Amniotic stem cell (primary cell): ENCODE measurements at regions not wholly inside any gene's neighbourhood (a gene's known extent, or its start where the extent isn't known, plus 50 kb on each side); places are given as distances from the start of the nearest gene placed in this dataset.

Experiments
- DNase-seq: peaks from one replicate; lab custom pipeline; 2025; lab: John Stamatoyannopoulos, UW

DNA sequence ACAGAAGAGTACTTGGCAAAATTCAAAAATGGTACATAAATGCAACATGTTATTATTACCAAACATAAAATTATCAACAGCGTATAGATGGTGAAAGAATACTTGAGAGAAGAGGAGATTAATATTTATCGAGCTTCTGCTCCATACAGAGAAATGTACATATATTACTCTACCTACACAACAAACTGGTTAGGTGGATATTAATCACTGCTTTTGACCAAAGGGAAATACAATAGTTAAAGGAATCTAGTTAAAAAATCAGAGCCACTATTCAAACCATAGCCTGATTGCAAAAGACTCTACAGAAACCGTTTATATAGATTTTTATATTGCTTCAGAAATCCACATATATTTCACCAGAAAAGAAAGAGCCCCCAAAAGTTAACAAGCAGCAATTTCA, 379.3 kb upstream of the PRMT6 start:
- no peak for DNase-seq

DNA sequence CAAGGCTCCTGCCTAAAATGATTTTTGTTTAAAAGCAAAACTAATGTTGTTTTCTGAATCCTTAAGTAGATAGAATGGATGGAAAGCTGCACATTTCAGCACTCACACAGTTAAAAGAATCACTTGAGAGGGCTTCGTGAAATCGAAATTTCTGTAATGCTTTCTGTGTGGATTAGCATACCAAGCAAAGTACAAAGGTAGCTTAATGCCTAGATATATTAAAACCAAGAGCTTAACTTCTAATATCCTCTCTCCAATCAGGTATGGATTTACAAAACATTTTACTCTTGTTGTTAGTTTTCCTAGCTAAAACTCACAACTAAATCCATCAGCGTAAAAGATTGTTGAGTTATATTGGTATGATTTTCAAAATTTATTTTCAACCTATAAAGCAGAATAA, 378.8 kb upstream of the PRMT6 start:
- DNase-seq, result no peak

GRCh38 chr1:106678279-106679050, 378.0 kb upstream of the PRMT6 start:
- no peak for DNase-seq

DNA sequence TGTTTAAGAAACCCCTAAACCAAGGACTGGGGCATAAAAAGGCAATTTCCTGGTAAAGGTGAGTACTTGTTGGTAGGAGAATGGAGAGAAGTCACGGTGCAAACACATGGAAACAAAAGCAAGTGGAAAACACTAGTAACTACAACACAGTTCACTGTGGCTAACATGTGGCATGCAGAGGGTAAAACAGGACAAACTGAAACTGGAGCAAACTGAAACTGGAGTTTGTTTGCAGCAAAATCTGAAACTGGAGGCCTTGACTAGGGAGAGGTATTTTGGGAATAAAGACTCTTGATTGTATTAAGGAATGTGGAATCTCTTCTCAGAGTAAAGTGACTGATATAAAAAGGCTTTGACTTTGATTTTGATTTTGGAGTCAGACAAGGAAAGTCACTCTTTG, 376.3 kb upstream of the PRMT6 start:
- DNase-seq, result no peak

DNA sequence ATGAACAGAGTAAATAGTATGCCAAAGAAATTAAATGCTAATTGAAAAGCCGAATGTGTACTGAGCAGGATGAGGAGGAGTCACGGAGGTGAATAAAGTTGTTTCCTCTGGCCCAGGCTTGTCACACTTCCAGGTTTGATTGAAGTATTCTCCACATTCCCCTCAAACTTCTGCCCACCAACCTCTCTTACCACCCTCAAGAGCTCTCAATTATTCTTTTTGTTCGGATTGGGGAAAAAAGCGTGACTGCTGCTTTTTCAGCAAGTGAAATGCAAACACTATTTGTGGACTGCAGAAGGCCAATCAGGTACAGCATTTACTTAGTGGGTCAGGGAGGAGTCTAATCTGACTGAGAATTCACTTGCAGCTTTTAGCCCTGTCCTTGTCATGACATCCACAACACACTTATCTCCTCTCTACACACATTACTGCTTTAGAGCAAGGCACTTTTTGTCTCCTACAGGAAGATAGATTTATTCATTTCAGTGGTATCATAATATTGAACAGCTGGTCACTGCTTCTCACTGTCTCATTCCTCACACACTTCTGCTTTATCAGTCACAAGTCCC, 375.6 kb upstream of the PRMT6 start:
- no peak for DNase-seq

GRCh38 chr1:106681939-106682522, 374.4 kb upstream of the PRMT6 start:
- DNase-seq, result no peak

DNA sequence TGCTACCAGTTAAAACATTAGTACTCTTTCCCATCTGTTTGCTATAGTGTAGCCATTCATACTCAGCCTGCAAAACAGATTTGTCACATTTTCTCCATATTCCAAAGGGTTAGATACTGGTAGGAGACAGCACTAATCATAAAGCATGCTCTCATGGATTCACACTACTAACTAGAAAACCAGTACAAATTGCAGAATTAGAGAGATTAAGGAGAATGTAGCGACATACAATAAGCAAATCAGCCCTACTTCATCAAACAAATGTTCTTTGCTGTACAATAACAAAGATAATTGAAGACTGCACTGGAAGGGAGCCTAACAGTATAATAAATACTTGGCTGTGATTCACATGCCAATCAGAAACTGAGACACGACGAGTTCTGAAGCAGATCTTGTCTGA, 368.0 kb upstream of the PRMT6 start:
- no peak for DNase-seq

DNA sequence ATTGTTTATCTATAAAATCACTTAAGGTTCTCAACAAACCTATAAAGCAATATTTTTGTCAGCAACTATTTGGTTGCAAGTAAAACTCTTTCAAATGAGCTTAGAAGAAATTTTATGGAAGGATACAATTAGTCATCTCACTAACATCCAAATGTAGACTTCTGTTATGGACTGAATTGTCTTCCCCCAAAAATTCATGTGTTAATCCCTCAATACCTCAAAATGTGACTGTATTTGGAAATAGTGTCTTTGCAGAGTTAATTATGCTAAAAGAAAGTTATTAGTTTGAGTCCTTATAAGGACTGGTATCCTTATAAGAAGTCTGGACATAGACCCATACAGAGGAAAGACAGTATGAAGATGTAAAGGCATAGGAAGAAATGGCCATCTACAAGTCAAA, 357.8 kb upstream of the PRMT6 start:
- DNase-seq, result no peak

DNA sequence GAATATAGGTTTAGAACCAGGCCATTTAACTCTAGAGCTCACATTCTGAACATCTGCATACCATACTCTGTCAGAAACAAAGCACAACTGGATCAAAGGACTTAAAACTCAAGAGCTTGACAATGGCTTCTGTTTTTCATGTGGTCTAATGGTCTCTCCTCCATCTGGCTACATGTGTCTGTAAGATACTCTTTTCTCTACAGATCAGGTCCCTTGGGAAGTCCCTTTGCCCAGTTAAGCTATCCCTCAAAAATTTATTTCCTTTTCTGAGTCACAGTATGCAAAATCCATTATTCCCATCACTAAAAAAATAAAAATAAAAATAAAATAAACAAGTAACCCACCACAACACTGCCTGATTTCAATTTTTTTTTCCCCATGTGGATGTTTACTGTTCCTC, 357.0 kb upstream of the PRMT6 start:
- no peak for DNase-seq

GRCh38 chr1:106700211-106700610, 356.3 kb upstream of the PRMT6 start:
- DNase-seq, result no peak

GRCh38 chr1:106705971-106706370, 350.5 kb upstream of the PRMT6 start:
- no peak for DNase-seq

DNA sequence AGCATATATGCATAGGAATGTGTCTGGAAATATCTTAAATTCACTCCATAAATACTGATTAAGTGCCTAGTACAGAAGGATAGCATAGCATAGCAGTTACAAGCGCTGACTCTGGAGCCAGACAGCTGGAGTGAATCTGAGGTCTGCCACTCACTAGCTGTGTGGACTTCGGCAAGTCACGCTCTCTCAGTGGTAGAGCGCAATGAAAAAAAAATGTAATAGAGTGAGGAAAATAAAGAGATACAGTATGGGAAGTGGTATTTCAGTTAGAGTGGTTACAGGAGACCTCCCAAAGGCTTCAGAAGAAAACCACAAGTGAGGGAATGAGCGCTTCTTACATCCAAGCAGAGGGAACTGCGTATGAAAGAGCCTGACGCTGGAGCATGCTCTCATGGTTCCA, 338.9 kb upstream of the PRMT6 start:
- no peak for DNase-seq

DNA sequence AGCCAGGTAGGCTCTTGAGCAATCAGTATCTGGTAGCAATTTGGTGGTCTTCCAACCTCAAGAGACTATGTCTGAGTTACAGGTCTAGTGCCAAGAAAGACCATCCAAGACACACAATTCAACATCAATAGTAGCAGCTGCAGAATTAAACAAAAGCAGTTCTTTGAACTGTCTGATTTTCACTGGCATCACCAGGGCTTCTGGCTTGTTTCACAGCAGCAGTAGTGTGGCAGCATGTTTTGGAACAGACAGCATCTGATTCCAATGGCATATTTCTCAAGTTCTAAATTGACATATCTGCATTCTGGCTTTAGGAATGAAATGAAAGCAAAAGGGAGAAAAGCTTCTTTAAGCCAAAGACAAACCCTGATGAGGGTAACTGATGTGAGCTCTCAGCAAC, 334.7 kb upstream of the PRMT6 start:
- DNase-seq, result no peak

DNA sequence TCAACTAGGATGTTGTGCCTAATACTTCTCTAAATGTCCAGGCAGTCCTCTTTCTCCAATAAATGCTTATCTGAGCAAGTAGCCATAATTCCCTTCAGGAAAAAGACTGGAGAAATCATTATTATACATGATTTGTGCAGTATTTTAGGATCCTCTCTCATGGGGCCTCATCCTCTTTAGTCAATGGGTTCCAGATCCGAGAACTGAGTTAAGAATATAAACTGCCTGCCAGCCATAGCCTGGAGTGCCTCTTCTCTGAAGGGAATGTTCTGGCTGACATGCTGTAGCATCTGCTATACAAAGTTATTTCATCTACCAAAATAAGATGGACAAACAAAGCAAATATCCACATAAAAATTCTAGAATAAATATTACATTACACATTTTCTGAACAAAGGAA, 334.0 kb upstream of the PRMT6 start:
- no peak for DNase-seq

DNA sequence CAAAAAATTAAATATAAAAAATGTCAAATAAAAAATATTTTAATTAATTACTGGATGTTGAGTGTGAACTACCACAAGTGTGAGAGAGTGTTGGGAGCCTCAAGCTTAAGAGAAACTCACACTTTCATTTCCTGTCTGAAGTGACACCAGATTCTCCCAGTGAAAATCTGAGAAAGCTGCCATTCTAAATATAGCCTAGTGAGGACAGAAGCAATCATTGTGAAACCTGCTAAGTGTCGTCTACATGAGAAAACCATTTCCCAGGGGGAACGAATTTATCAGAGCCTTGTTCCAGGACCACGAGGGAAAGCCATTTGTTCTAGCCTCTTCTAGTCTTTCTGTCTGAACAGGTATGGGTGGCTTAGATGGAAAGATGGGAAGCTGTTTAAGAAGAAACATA, 329.3 kb upstream of the PRMT6 start:
- DNase-seq, result no peak

DNA sequence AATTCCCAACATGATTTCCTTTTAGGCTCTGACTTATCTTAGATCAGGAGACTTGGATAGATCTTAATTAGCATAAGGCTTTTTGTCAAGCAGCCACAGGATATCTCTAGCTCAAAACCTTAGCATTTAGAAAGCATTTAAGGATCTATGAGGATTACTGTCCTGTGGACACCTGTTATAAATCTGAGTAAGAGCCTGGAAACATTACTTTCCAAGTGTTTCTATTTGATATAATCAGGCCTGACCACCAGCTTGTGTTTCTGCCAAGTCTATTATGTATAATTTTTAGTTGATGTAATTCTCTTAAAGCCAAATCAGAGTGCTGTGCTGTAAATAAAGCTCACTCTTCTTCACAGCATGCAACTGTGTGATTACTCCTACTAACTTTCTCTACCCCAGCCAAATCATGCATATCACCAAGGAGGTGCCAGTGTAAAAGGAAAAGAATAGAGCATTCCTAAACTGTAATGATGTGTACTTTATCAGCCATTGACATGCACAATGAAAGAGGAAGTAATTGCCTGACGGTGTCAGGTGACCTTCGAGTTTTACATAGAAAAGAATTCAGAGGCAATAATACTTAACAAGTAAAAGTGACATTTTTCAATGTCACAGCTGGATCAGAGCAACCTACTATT, 309.9 kb upstream of the PRMT6 start:
- DNase-seq, result no peak

DNA sequence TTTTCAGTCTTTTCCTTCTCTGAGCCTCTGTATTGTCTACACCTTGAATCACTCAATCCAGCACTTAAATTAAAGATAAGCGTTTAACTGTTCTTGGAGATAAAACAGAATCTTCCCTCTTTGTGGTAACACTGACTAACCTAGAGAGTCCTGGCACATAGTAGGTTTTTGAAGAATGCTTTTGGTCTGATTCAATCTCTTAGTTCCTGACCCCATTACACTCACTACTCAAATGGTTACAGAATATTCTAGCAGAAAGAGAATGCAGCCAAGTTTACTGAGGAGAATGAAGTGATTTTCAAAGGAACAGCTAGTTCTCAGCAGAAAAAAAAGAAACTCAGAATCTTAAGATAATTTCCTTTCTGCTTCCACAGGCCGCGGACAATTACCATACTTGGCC, 309.2 kb upstream of the PRMT6 start:
- DNase-seq, result no peak

DNA sequence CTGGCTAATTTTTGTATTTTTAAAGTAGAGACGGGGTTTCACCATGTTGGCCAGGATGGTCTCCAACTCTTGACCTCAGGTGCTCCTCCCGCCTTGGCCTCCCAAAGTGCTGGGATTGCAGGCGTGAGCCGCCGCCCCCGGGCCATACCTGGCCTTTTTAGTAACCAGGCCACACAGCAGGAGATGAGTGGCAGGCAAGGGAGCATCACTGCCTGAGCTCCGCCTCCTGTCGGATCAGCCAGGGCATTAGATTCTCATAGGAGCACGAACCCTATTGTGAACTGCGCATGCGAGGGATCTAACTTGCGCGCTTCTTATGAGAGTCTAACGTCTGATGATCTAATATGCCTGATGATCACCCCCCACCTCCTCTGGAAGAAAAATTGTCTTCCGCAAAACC, 308.7 kb upstream of the PRMT6 start:
- DNase-seq, result no peak

GRCh38 chr1:106748606-106749005, 307.9 kb upstream of the PRMT6 start:
- DNase-seq, result no peak

GRCh38 chr1:106749491-106749890, 307.0 kb upstream of the PRMT6 start:
- no peak for DNase-seq

DNA sequence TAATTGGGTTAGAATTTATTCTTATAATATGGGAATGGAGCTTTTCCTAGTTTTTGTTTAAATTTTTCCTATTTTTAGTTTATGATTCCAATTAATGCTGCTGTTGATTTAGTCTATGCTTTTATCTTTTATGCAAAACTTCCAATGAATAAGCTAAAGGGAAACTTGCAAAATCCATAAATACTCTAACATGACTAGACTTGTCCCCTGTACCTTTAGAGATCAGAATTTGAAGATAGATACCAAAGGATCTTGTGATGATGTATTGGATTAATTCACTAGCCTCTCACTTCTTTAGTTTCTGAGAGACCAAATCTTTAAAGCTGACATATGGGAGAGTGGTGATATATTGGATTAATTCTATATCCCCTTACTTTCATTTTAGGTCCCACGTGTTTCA, 306.6 kb upstream of the PRMT6 start:
- no peak for DNase-seq

GRCh38 chr1:106751002-106751401, 305.5 kb upstream of the PRMT6 start:
- DNase-seq, result no peak

DNA sequence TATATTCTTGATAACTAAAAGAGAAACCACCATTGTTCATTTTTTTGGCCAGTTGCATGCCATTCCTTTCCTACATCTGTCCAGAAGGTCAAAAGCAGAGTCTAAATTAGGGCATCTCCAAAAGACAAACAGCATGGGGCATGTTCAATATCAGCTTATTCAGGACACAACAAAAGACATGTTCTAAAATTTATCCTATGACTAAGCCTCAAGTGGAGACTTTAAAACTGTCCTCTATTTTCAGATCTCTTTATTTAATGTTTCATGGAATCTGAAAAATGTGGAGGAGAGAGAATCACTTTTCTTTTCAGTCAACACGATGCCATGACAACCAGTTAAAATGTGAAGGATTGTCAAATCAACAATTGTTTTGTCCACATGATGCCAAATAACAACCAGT, 303.4 kb upstream of the PRMT6 start:
- DNase-seq, result no peak
